Esophagus muscularis mucosa (tissue), 4 donors: ENCODE measurements at regions not wholly inside any gene's neighbourhood (a gene's known extent, or its start where the extent isn't known, plus 50 kb on each side); places are given as distances from the start of the nearest gene placed in this dataset.

Experiments
- DNase-seq: peaks from one replicate; pipeline ENCODE4 v3.0.0-alpha.2; 2017; ENCODE audit errors: extremely low spot score
- H3K27ac ChIP-seq, 4 donors: fragments of 200-600 bp; sonication (generic); replicated peaks in 1 of 4; 1 replicate in 3 of 4; 2 replicates in 1 of 4; pipeline ENCODE4 v1.5.1; 2016 to 2019; ENCODE audit warnings: mild to moderate bottlenecking in 1 of 4
- H3K27me3 ChIP-seq, 4 donors: fragments of 200-600 bp; sonication (generic); one replicate each; pipeline versions ENCODE4 v1.5.1 to v1.6.0; 2016 to 2019
- H3K36me3 ChIP-seq, 4 donors: fragments of 200-600 bp; sonication (generic); one replicate each; pipeline ENCODE4 v1.5.1; 2016 to 2019
- H3K4me1 ChIP-seq, 4 donors: fragments of 200-600 bp; sonication (generic); one replicate each; pipeline ENCODE4 v1.5.1; 2016 to 2019
- H3K4me3 ChIP-seq, 4 donors: fragments of 200-600 bp; sonication (generic); 1 replicate in 2 of 4; 2 replicates in 2 of 4; pipeline ENCODE4 v1.5.1; 2016 to 2019; ENCODE audit warnings: mild to moderate bottlenecking in 4 of 4, moderate library complexity in 1 of 4
- H3K9me3 ChIP-seq, 4 donors: fragments of 200-600 bp; sonication (generic); 1 replicate in 3 of 4; 2 replicates in 1 of 4; pipeline ENCODE4 v1.5.1; 2016 to 2019
- EP300 ChIP-seq: sonication (generic); formaldehyde crosslinking; IDR thresholded peaks from one replicate; pipeline ENCODE4 v1.6.1; 2017; ENCODE audit warnings: antibody characterized with exemption
- POLR2A ChIP-seq: fragments of 450-650 bp; IDR thresholded peaks from one replicate; pipeline ENCODE4 v1.6.1; 2017; ENCODE audit warnings: antibody characterized with exemption, moderate library complexity, mild to moderate bottlenecking, low read depth
- POLR2AphosphoS5 ChIP-seq, 2 donors: sonication (generic); formaldehyde crosslinking; IDR thresholded peaks; one replicate each; pipeline ENCODE4 v1.6.1; 2017; ENCODE audit warnings: antibody characterized with exemption in 2 of 2
- WGBS: methylation state at CpG from one replicate; pipeline ENCODE4 v1.1.5; 2018; 5-methylcytosine and 5-hydroxymethylcytosine counted together
- intact Hi-C: fragments of 100-400 bp; cut with DNase I; formaldehyde crosslinking; loops from one replicate; pipeline ENCODE4 v1.15.1; 2023
- TF ChIP-seq, protein P1 (sequence below), 3 experiments: fragments of 200-600 bp in 2 of 3; fragments of 450-650 bp in 1 of 3; sonication (generic) in 2 of 3; IDR thresholded peaks; one replicate each; pipeline ENCODE4 v1.5.1; 2017 to 2019; ENCODE audit warnings: antibody characterized with exemption in 3 of 3, mild to moderate bottlenecking in 2 of 3, moderate library complexity in 1 of 3

DNA sequence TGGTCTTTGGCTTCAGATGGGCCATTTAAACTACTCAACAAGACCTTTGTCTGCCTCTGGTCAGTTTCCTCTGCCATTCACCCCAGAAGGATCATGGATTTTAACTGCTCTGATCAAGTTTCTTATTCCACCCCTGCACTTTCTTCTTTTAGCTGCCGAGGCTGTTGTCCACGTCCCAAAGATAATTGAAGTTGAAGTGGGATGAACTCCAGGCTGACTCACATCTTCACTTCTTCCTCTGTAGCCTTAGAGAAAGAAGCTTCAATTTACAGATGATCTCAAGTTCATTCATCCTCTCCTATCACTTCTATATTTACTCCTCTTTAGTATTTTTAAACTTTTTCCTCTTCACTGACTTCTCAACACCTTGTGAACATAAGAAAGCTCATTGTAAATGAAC, 651.6 kb downstream of the UTRN start:
- 52% methylated on average over 2 of the region's 2 CpGs for WGBS
- Histone ChIP-seq H3K27me3 (no peaks in the 10 kb centered on the region), H3K27ac (no peak overlapping the region), H3K36me3 (no peaks in the 10 kb centered on the region), H3K4me1 (peaks cover 0 to 7% (median 0%) of the 10 kb centered on the region in 4 donors), H3K4me3 (no peak overlapping the region), H3K9me3 (peaks cover 0 to 4% (median 0%) of the 10 kb centered on the region in 4 donors)
- TF ChIP-seq, protein P1, sequence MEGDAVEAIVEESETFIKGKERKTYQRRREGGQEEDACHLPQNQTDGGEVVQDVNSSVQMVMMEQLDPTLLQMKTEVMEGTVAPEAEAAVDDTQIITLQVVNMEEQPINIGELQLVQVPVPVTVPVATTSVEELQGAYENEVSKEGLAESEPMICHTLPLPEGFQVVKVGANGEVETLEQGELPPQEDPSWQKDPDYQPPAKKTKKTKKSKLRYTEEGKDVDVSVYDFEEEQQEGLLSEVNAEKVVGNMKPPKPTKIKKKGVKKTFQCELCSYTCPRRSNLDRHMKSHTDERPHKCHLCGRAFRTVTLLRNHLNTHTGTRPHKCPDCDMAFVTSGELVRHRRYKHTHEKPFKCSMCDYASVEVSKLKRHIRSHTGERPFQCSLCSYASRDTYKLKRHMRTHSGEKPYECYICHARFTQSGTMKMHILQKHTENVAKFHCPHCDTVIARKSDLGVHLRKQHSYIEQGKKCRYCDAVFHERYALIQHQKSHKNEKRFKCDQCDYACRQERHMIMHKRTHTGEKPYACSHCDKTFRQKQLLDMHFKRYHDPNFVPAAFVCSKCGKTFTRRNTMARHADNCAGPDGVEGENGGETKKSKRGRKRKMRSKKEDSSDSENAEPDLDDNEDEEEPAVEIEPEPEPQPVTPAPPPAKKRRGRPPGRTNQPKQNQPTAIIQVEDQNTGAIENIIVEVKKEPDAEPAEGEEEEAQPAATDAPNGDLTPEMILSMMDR (IDR thresholded peaks at IDR 0.05), result no peak
- TF ChIP-seq EP300 (no peak), POLR2A (no peak), POLR2AphosphoS5 (IDR thresholded peaks at IDR 0.05) (no peak)
- DNase-seq, result no peak
- intact Hi-C loops, result loop anchor here (10.0 kb wide), 1 partner anchor 352 kb away; no protein-coding TSS in a partner anchor

DNA sequence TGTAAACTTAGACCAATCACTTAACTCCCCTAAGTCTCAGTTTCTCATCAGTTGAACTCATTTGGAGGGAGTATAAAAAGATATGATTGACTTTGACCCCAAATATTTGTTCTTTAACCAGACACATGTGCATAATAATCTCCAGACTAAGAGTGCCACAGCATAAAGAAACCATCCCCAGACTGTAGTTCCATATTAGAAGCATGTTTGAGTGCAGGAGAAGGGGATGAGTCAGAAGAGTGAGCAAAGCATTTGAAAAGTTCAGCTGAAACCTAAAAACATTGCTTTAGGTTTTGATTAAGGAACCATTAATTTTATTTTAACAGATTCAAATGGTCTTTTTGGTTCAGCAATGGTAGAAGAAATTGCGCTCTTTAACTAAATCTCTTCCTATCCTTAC, 654.8 kb downstream of the UTRN start:
- 86% methylated on average over 1 of the region's 1 CpG for WGBS
- no peak for TF ChIP-seq POLR2AphosphoS5 (IDR thresholded peaks at IDR 0.05)
- Histone ChIP-seq H3K27ac (no peak overlapping the region), H3K9me3 (no peaks in the 10 kb centered on the region), H3K4me1 (no peaks in the 10 kb centered on the region), H3K36me3 (no peaks in the 10 kb centered on the region), H3K4me3 (no peak overlapping the region), H3K27me3 (no peaks in the 10 kb centered on the region)
- no peak for DNase-seq
- intact Hi-C loops, result loop anchor here (10.0 kb wide), 1 partner anchor 355 kb away; no protein-coding TSS in a partner anchor

DNA sequence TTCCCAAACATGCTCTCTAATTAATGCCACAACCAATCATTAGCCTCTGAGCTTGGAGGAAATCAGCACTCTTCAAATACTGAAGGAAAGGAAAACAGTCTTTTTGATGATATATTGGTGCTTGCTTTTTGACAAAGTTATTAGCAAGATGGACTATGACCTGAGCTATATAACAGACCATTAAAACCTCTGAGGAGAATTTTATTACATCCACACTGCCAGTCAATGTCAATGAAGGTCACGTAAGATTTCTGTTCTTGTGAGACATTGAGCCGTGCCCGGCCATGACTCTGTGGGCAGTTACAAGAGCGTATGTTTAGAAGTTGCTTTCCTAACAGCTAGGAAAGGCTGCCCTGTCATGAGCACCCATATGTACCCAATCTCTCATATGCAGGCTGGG, 659.0 kb downstream of the UTRN start:
- no peak overlapping the region for H3K27ac ChIP-seq
- TF ChIP-seq POLR2A (no peak), POLR2AphosphoS5 (IDR thresholded peaks at IDR 0.05) (no peak), EP300 (no peak)
- TF ChIP-seq, protein P1 (IDR thresholded peaks at IDR 0.05), result no peak
- WGBS, result 98% methylated on average over 4 of the region's 4 CpGs
- DNase-seq, result no peak
- H3K9me3 ChIP-seq, result no peaks in the 10 kb centered on the region
- H3K4me3 ChIP-seq, result no peak overlapping the region
- no peaks in the 10 kb centered on the region for H3K36me3 ChIP-seq
- intact Hi-C loops, result no loop called here
- no peaks in the 10 kb centered on the region for H3K4me1 ChIP-seq
- no peaks in the 10 kb centered on the region for H3K27me3 ChIP-seq

DNA sequence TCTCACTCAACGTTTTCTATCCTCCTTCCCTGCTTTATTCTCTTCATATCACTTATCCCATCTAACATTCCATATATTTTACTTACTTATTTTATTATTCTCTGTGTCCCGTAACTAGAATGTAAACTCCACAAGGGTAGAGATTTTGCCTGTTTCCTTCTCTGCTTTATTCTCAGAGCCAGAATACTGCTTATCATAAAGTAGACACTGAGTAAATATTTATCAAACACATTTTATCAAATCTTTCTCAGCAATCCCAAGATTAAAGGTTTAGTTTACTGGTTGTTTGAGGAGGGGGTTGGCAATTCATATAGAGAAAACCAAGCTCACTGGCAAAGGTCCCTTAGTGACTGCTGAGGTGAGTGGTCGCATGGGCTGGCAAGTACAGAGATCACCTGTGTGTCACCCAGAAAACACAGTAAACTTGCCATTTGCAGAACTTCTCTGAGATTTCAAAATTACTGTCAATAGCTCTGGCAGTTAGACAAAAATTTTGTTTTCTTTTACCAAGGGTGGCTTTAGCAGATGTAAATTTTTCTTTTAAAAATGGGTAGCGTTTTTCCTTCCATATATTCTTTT, 662.4 kb downstream of the UTRN start:
- Histone ChIP-seq H3K36me3 (no peaks in the 10 kb centered on the region), H3K27me3 (no peaks in the 10 kb centered on the region), H3K27ac (no peak overlapping the region), H3K9me3 (no peaks in the 10 kb centered on the region), H3K4me1 (no peaks in the 10 kb centered on the region), H3K4me3 (no peak overlapping the region)
- intact Hi-C loops, result no loop called here
- no peak for TF ChIP-seq EP300
- TF ChIP-seq POLR2AphosphoS5 (IDR thresholded peaks at IDR 0.05), result no peak
- TF ChIP-seq POLR2A, result no peak
- TF ChIP-seq, protein P1 (IDR thresholded peaks at IDR 0.05), result no peak
- WGBS, result 80% methylated on average over 4 of the region's 4 CpGs
- no peak for DNase-seq

DNA sequence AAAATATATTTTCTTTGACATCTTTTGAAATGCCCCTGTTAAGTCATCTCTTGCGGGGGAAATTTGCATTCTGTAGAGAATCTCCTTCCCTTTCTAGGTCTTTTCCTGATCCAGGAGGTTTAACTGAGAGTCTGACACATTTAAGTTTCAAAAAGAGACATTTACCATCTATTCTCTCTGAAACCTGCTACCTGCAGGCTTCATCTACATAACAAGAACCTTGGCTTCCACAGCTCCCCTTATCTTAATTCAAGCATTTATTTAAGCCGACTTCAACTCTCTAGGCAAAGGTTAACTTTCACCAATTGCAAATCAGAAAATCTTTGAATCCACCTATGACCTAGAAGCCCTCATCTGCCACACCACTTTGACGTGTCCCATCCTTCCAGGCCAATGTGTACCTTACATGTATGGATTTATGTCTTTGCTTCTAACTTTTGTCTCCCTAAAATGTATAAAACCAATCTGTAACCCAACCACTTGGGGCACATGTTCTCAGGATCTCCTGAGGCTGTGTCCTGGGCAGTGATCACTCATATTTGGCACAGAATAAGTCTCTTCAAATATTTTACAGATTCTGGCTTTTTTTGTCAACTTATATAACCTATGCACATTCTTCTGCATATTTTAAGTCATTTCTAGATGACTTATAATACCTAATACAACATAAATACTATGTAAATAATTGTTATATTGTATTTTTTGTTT, 666.7 kb downstream of the UTRN start:
- 58% methylated on average over 3 of the region's 3 CpGs for WGBS
- DNase-seq, result no peak
- Histone ChIP-seq H3K4me1 (peaks cover 0 to 11% (median 0%) of the 10 kb centered on the region in 4 donors), H3K36me3 (no peaks in the 10 kb centered on the region), H3K9me3 (no peaks in the 10 kb centered on the region), H3K4me3 (no peak overlapping the region), H3K27ac (no peak overlapping the region), H3K27me3 (no peaks in the 10 kb centered on the region)
- TF ChIP-seq EP300, result no peak
- no peak for TF ChIP-seq POLR2AphosphoS5 (IDR thresholded peaks at IDR 0.05)
- TF ChIP-seq, protein P1 (IDR thresholded peaks at IDR 0.05), result no peak
- TF ChIP-seq POLR2A, result no peak
- intact Hi-C loops, result no loop called here
